K562 (cell line): ENCODE measurements at regions not wholly inside any gene's neighbourhood (a gene's known extent, or its start where the extent isn't known, plus 50 kb on each side); places are given as distances from the start of the nearest gene placed in this dataset.

ENCODE experiments used
- ATAC-seq: fragments of 200-7000 bp; cut with Tn5 transposase; 3 replicates; pipeline ENCODE4 v1.9.1; 2020; ENCODE audit warnings: moderate library complexity
- BruUV-seq: library from RNA; stranded (reverse); fragments of 400-500 nt; replicated peaks from 2 replicates; lab custom pipeline; 2021; lab: Mats Ljungman, UMichigan
- CTCF ChIA-PET: fragments of 300-600 bp; formaldehyde crosslinking; extraction: SDS; loops from one replicate; lab custom pipeline; 2021; ENCODE audit warnings: low intra/inter-chr PET ratio; lab: Yijun Ruan, JAX
- POLR2A ChIA-PET: fragments of 300-600, 350-650 bp; sonication (Branson Sonifier 250); formaldehyde crosslinking; extraction: SDS; loops from one replicate; lab custom pipeline; 2021; ENCODE audit warnings: antibody characterized with exemption, inconsistent platforms; lab: Yijun Ruan, JAX
- DNase-seq, 4 experiments: peaks; one replicate each; pipeline versions ENCODE4 v3.0.0 to v3.0.0-alpha.2; 2011 to 2018; ENCODE audit warnings: low spot score in 3 of 4, mixed read lengths in 3 of 4; ENCODE audit errors: extremely low read depth in 1 of 4
- FAIRE-seq: peaks from 2 replicates; lab custom pipeline; 2011; peaks lifted over from hg19 to GRCh38; lab: Jason Lieb, UNC
- H2AFZ ChIP-seq: 2 replicates; pipeline ENCODE4 v1.6.0; 2011; ENCODE audit warnings: low read depth, low read length, control low read depth, inconsistent platforms
- H3K27ac ChIP-seq: fragments of 200-600 bp; 3 replicates; pipeline ENCODE4 v1.8.0; 2011; ENCODE audit warnings: low read depth, mild to moderate bottlenecking, control low read depth, inconsistent platforms, low read length, moderate library complexity, mixed read lengths; ENCODE audit errors: extremely low read depth
- H3K27me3 ChIP-seq, 2 experiments: fragments of 300-600 bp in 1 of 2; 2 replicates in 1 of 2; 3 replicates in 1 of 2; pipeline versions ENCODE4 v1.6.0 to v1.8.0; 2011; ENCODE audit warnings: inconsistent platforms in 2 of 2, low read length in 2 of 2, mild to moderate bottlenecking in 1 of 2, mixed read lengths in 1 of 2, moderate library complexity in 1 of 2; ENCODE audit not compliant: control insufficient read depth in 2 of 2, insufficient read depth in 2 of 2
- H3K36me3 ChIP-seq: fragments of 300-600 bp; 3 replicates; pipeline ENCODE4 v1.8.0; 2011; ENCODE audit warnings: mild to moderate bottlenecking, low read length, inconsistent platforms; ENCODE audit not compliant: control insufficient read depth, insufficient read depth
- H3K4me1 ChIP-seq, 2 experiments: fragments of 200-600 bp in 1 of 2; replicated peaks in 1 of 2; 2 replicates in 1 of 2; 3 replicates in 1 of 2; pipeline versions ENCODE4 v1.5.1 to v1.8.0; 2011; ENCODE audit warnings: inconsistent platforms in 2 of 2, low read length in 2 of 2, mild to moderate bottlenecking in 1 of 2, mixed read lengths in 1 of 2, moderate library complexity in 1 of 2; ENCODE audit not compliant: control insufficient read depth in 2 of 2, insufficient read depth in 2 of 2
- H3K4me2 ChIP-seq: 2 replicates; pipeline ENCODE4 v1.6.1; 2011; ENCODE audit warnings: low read length, control low read depth, inconsistent platforms, mixed read lengths; ENCODE audit not compliant: insufficient read depth
- H3K4me3 ChIP-seq: fragments of 200-600 bp; sonication (generic), shearing (Covaris generic); 2 replicates; pipeline ENCODE4 v1.5.1; 2016; ENCODE audit warnings: control low read depth, inconsistent platforms
- H3K79me2 ChIP-seq: fragments of 200-600 bp; 3 replicates; pipeline ENCODE4 v1.8.0; 2011; ENCODE audit warnings: low read length, inconsistent platforms; ENCODE audit not compliant: control insufficient read depth, insufficient read depth
- H3K9ac ChIP-seq, 2 experiments: 2 replicates each; pipeline versions ENCODE4 v1.6.0 to v1.6.1; 2011; ENCODE audit warnings: low read depth in 2 of 2, low read length in 2 of 2, control low read depth in 1 of 2, inconsistent platforms in 1 of 2, mild to moderate bottlenecking in 1 of 2, mixed read lengths in 1 of 2; ENCODE audit not compliant: insufficient read depth in 1 of 2
- H3K9me1 ChIP-seq: one replicate; pipeline ENCODE4 v1.6.0; 2011; ENCODE audit warnings: inconsistent platforms, mild to moderate bottlenecking, low read length, moderate library complexity; ENCODE audit not compliant: control insufficient read depth, insufficient read depth
- H3K9me3 ChIP-seq: replicated peaks from 2 replicates; pipeline ENCODE4 v1.5.1; 2011; ENCODE audit warnings: low read depth, low read length, inconsistent platforms; ENCODE audit not compliant: control insufficient read depth, insufficient read depth
- H4K20me1 ChIP-seq: replicated peaks from 2 replicates; pipeline ENCODE4 v1.6.1; 2011; ENCODE audit warnings: low read length, inconsistent platforms, mixed read lengths; ENCODE audit not compliant: control insufficient read depth, insufficient read depth
- HNRNPUL1 ChIP-seq: fragments of 200-400 bp; formaldehyde crosslinking; IDR thresholded peaks from 2 replicates; pipeline ENCODE4 v1.6.1; 2017; ENCODE audit warnings: low read length
- MTA3 ChIP-seq: fragments of 450-650 bp; formaldehyde crosslinking; IDR thresholded peaks from 2 replicates; pipeline ENCODE4 v1.6.1; 2017; ENCODE audit warnings: mild to moderate bottlenecking, borderline replicate concordance
- NCOA6 ChIP-seq: fragments of 450-650 bp; IDR thresholded peaks from 2 replicates; pipeline ENCODE4 v1.6.1; 2017; ENCODE audit warnings: mild to moderate bottlenecking
- NCOR1 ChIP-seq: fragments of 450-650 bp; IDR thresholded peaks from 2 replicates; pipeline ENCODE4 v1.6.1; 2016; ENCODE audit warnings: mild to moderate bottlenecking, moderate library complexity
- NFIC ChIP-seq: fragments of 450-650 bp; IDR thresholded peaks from 2 replicates; pipeline ENCODE4 v1.6.1; 2017; ENCODE audit warnings: mild to moderate bottlenecking, inconsistent platforms
- SAP30 ChIP-seq: fragments of 200-600 bp; sonication (generic); IDR thresholded peaks from 2 replicates; pipeline ENCODE4 v1.6.1; 2012; ENCODE audit warnings: borderline replicate concordance, low read depth, mild to moderate bottlenecking, moderate library complexity, low read length, control low read depth, inconsistent platforms; ENCODE audit not compliant: insufficient read depth, poor library complexity, severe bottlenecking
- TAF1 ChIP-seq: IDR thresholded peaks from 2 replicates; pipeline ENCODE4 v1.6.1; 2011; ENCODE audit warnings: mild to moderate bottlenecking, low read length, moderate library complexity; ENCODE audit not compliant: insufficient read depth, control insufficient read depth, severe bottlenecking; ENCODE audit errors: extremely low read depth
- ZNF212 ChIP-seq: fragments of 450-650 bp; formaldehyde crosslinking; IDR thresholded peaks from 2 replicates; pipeline ENCODE4 v1.4.0; 2020; ENCODE audit warnings: mild to moderate bottlenecking
- ZNF695 ChIP-seq: fragments of 450-650 bp; formaldehyde crosslinking; IDR thresholded peaks from 2 replicates; pipeline ENCODE4 v1.4.0; 2020; ENCODE audit warnings: mild to moderate bottlenecking, moderate library complexity
- ZNF740 ChIP-seq, 3 experiments: fragments of 200-800 bp in 1 of 3; sonication (Bioruptor generic) in 1 of 3; sonication (generic) in 1 of 3; formaldehyde crosslinking in 1 of 3; IDR thresholded peaks; 2 replicates each; pipeline versions ENCODE4 v1.6.1 to v1.8.0; 2016 to 2022; ENCODE audit warnings: mild to moderate bottlenecking in 2 of 3, missing compliant biosample characterization in 2 of 3, missing genetic modification characterization in 2 of 3, missing genetic modification reagents in 1 of 3
- in situ Hi-C: fragments of 300-500 bp; cut with MboI; formaldehyde crosslinking; loops from 4 replicates; pipeline ENCODE4 v1.15.0; 2018; ENCODE audit warnings: inconsistent platforms, mixed read lengths
- intact Hi-C: fragments of 100-400 bp; cut with micrococcal nuclease; formaldehyde crosslinking; loops from 2 replicates; pipeline ENCODE4 v1.14.2; 2022
- TF ChIP-seq, protein P1 (sequence below): fragments of 250-450 bp; sonication (Bioruptor Pico); IDR thresholded peaks from 2 replicates; pipeline ENCODE4 v1.4.0; 2020; ENCODE audit warnings: borderline replicate concordance

DNA sequence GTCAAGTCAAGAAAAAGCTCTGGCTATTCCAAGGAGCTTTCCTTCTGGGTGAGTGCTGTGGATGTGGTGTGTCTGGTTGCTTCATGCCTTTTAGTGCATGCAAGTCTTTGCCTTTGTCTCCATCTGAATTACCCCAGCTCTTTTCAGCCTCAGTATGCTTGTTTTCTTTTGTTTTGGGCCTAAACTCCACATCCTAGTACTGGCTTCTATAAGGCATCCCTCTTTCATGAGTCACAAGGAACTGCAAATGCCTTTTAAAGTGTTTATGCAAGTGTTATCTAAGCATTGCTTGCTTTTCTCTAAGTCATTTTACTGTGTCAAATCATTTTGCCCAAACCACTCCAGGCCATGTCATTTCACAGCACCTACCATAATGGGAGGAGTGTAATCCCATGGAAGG is 132.1 kb downstream of the PLCE1 start:
- Histone ChIP-seq H3K9me1 (no peaks in the 10 kb centered on the region), H3K4me3 (no peak overlapping the region), H3K36me3 (no peaks in the 10 kb centered on the region), H3K4me2 (no peak overlapping the region), H3K79me2 (no peaks in the 10 kb centered on the region), H3K4me1 (no peaks in the 10 kb centered on the region), H2AFZ (no peak overlapping the region), H3K27me3 (no peaks in the 10 kb centered on the region), H3K9ac (no peak overlapping the region), H4K20me1 (no peaks in the 10 kb centered on the region), H3K27ac (no peak overlapping the region), H3K9me3 (no peaks in the 10 kb centered on the region)
- in situ Hi-C loops = no loop called here
- intact Hi-C loops = no loop called here
- CTCF ChIA-PET = no interaction called here
- no TSS peak for BruUV-seq
- no peak for ATAC-seq
- POLR2A ChIA-PET = no interaction called here
- FAIRE-seq = no peak
- TF ChIP-seq ZNF212 (CRISPR knock-in tag) = no peak
- TF ChIP-seq, protein P1, sequence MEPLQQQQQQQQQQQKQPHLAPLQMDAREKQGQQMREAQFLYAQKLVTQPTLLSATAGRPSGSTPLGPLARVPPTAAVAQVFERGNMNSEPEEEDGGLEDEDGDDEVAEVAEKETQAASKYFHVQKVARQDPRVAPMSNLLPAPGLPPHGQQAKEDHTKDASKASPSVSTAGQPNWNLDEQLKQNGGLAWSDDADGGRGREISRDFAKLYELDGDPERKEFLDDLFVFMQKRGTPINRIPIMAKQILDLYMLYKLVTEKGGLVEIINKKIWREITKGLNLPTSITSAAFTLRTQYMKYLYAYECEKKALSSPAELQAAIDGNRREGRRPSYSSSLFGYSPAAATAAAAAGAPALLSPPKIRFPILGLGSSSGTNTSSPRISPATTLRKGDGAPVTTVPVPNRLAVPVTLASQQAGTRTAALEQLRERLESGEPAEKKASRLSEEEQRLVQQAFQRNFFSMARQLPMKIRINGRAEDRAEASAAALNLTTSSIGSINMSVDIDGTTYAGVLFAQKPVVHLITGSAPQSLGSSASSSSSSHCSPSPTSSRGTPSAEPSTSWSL (CRISPR knock-in tag) = no peak
- no peak for TF ChIP-seq NCOA6
- TF ChIP-seq ZNF695 (CRISPR knock-in tag) = no peak
- no peak for TF ChIP-seq HNRNPUL1
- TF ChIP-seq NFIC = no peak
- TF ChIP-seq TAF1 = no peak
- no peak for TF ChIP-seq SAP30
- TF ChIP-seq ZNF740 (CRISPR knock-in tag; IDR thresholded peaks at IDR 0.05) = no peak
- no peak for TF ChIP-seq ZNF740 (tag; IDR thresholded peaks at IDR 0.05)
- no peak for TF ChIP-seq MTA3
- no peak for TF ChIP-seq NCOR1
- DNase-seq = no peak
